GM23338 (cell line): ENCODE measurements at regions not wholly inside any gene's neighbourhood (a gene's known extent, or its start where the extent isn't known, plus 50 kb on each side); places are given as distances from the start of the nearest gene placed in this dataset.

Experiments
- ATAC-seq: fragments of 200-7000 bp; cut with Tn5 transposase; 3 replicates; pipeline ENCODE4 v1.9.1; 2020
- DNase-seq: peaks from one replicate; pipeline ENCODE4 v3.0.0-alpha.2; 2015; ENCODE audit warnings: low spot score
- H2AFZ ChIP-seq: fragments of 200-600 bp; sonication (generic); 2 replicates; pipeline ENCODE4 v1.8.0; 2016; ENCODE audit warnings: antibody characterized with exemption, mild to moderate bottlenecking, moderate library complexity
- H3F3A ChIP-seq: fragments of 200-600 bp; sonication (generic); replicated peaks from 2 replicates; pipeline ENCODE4 v1.8.0; 2017; ENCODE audit warnings: antibody characterized with exemption, mixed run types, low read depth
- H3K27ac ChIP-seq: fragments of 200-600 bp; sonication (generic); 2 replicates; pipeline ENCODE4 v1.6.1; 2016; ENCODE audit warnings: low read depth
- H3K27me3 ChIP-seq: fragments of 200-600 bp; sonication (generic); 2 replicates; pipeline ENCODE4 v1.8.0; 2016; ENCODE audit warnings: mild to moderate bottlenecking, mixed run types, moderate library complexity; ENCODE audit not compliant: insufficient read depth
- H3K36me3 ChIP-seq: fragments of 200-600 bp; sonication (generic); 2 replicates; pipeline ENCODE4 v1.8.0; 2016; ENCODE audit warnings: mild to moderate bottlenecking; ENCODE audit not compliant: insufficient read depth
- H3K4me1 ChIP-seq: fragments of 200-600 bp; sonication (generic); 2 replicates; pipeline ENCODE4 v1.8.0; 2016; ENCODE audit warnings: mild to moderate bottlenecking, moderate library complexity; ENCODE audit not compliant: insufficient read depth
- H3K4me2 ChIP-seq: fragments of 200-600 bp; sonication (generic); 2 replicates; pipeline ENCODE4 v1.7.1; 2017; ENCODE audit warnings: mixed run types
- H3K4me3 ChIP-seq: fragments of 200-600 bp; sonication (generic); 2 replicates; pipeline ENCODE4 v1.6.1; 2016; ENCODE audit warnings: mixed run types
- H3K79me2 ChIP-seq: fragments of 200-600 bp; sonication (generic); replicated peaks from 2 replicates; pipeline ENCODE4 v1.8.0; 2017; ENCODE audit warnings: mild to moderate bottlenecking; ENCODE audit not compliant: insufficient read depth
- H3K9me2 ChIP-seq: fragments of 200-600 bp; sonication (generic); 2 replicates; pipeline ENCODE4 v1.8.0; 2017; ENCODE audit not compliant: insufficient read depth
- H4K20me1 ChIP-seq: fragments of 200-600 bp; sonication (generic); replicated peaks from 2 replicates; pipeline ENCODE4 v1.8.0; 2017; ENCODE audit warnings: mild to moderate bottlenecking; ENCODE audit not compliant: insufficient read depth
- H3K27ac Mint-ChIP-seq: 2 replicates; pipeline ENCODE4 v1.8.0; 2020; ENCODE audit warnings: inconsistent platforms, mild to moderate bottlenecking, moderate library complexity, mixed read lengths
- H3K27me3 Mint-ChIP-seq: 3 replicates; pipeline ENCODE4 v1.8.0; 2022; ENCODE audit warnings: low read depth, mild to moderate bottlenecking, moderate library complexity, mixed read lengths, inconsistent platforms; ENCODE audit not compliant: insufficient read depth, poor library complexity
- H3K36me3 Mint-ChIP-seq: 3 replicates; pipeline ENCODE4 v1.8.0; 2021; ENCODE audit warnings: low read depth, mild to moderate bottlenecking, inconsistent platforms, moderate library complexity, mixed read lengths
- H3K4me1 Mint-ChIP-seq: 3 replicates; pipeline ENCODE4 v1.8.0; 2020; ENCODE audit warnings: mild to moderate bottlenecking, inconsistent platforms, mixed read lengths
- H3K4me3 Mint-ChIP-seq: 3 replicates; pipeline ENCODE4 v1.8.0; 2021; ENCODE audit warnings: moderate library complexity, mild to moderate bottlenecking, inconsistent platforms, mixed read lengths
- H3K9me3 Mint-ChIP-seq: 3 replicates; pipeline ENCODE4 v1.8.0; 2020; ENCODE audit warnings: moderate library complexity, mild to moderate bottlenecking, inconsistent platforms, mixed read lengths
- CREB1 ChIP-seq: fragments of 250-450 bp; sonication (Bioruptor Pico); IDR thresholded peaks from 2 replicates; pipeline ENCODE4 v1.5.0; 2020; ENCODE audit warnings: low read depth, mild to moderate bottlenecking, moderate library complexity
- CTCF ChIP-seq, 2 experiments: fragments of 200-600 bp in 1 of 2; sonication (generic) in 1 of 2; conservative IDR thresholded peaks; 2 replicates each; pipeline versions ENCODE4 v1.5.1 to v1.6.1; 2016 to 2017; ENCODE audit warnings: antibody characterized with exemption in 2 of 2, low read depth in 2 of 2, mild to moderate bottlenecking in 2 of 2, moderate library complexity in 1 of 2
- ETS1 ChIP-seq: IDR thresholded peaks from 2 replicates; pipeline ENCODE4 v1.6.1; 2016; ENCODE audit warnings: antibody characterized with exemption
- EZH2 ChIP-seq: fragments of 200-600 bp; sonication (generic); IDR thresholded peaks from one replicate; pipeline ENCODE4 v1.8.0; 2017; ENCODE audit warnings: antibody characterized with exemption, mild to moderate bottlenecking, low read depth; ENCODE audit not compliant: unreplicated experiment
- EZH2phosphoT487 ChIP-seq: fragments of 200-600 bp; sonication (generic); IDR thresholded peaks from one replicate; pipeline ENCODE4 v1.8.1; 2018; ENCODE audit warnings: antibody characterized with exemption; ENCODE audit not compliant: unreplicated experiment
- JUNB ChIP-seq: IDR thresholded peaks from one replicate; pipeline ENCODE4 v1.6.1; 2016; ENCODE audit warnings: antibody characterized with exemption; ENCODE audit not compliant: unreplicated experiment
- NANOG ChIP-seq: IDR thresholded peaks from 2 replicates; pipeline ENCODE4 v1.6.1; 2016; ENCODE audit warnings: antibody characterized with exemption, borderline replicate concordance
- POLR2AphosphoS5 ChIP-seq: IDR thresholded peaks from 2 replicates; pipeline ENCODE4 v1.6.1; 2016; ENCODE audit warnings: antibody characterized with exemption, low read depth
- REST ChIP-seq: IDR thresholded peaks from one replicate; pipeline ENCODE4 v1.6.1; 2018; ENCODE audit warnings: antibody characterized with exemption; ENCODE audit not compliant: unreplicated experiment
- STAT1 ChIP-seq: IDR thresholded peaks from one replicate; pipeline ENCODE4 v1.6.1; 2016; ENCODE audit warnings: antibody characterized with exemption; ENCODE audit not compliant: unreplicated experiment
- ZNF114 ChIP-seq: fragments of 250-450 bp; sonication (Bioruptor Pico); IDR thresholded peaks from 2 replicates; pipeline ENCODE4 v1.5.0; 2020; ENCODE audit warnings: mild to moderate bottlenecking, moderate library complexity
- ZNF331 ChIP-seq: fragments of 250-450 bp; sonication (Bioruptor Pico); IDR thresholded peaks from 2 replicates; pipeline ENCODE4 v1.5.0; 2020; ENCODE audit warnings: low read depth, mild to moderate bottlenecking, moderate library complexity
- ZNF462 ChIP-seq: fragments of 250-450 bp; sonication (Bioruptor Pico); IDR thresholded peaks from 2 replicates; pipeline ENCODE4 v1.5.0; 2020; ENCODE audit warnings: mild to moderate bottlenecking, moderate library complexity

- H3K27me3 ChIP-seq, result no peaks in the 10 kb centered on the region
- Mint-ChIP-seq H3K27ac (no peak overlapping the region), H3K9me3 (no peaks in the 10 kb centered on the region), H3K27me3 (peaks cover 8% of the 10 kb centered on the region), H3K36me3 (no peaks in the 10 kb centered on the region), H3K4me3 (no peak overlapping the region), H3K4me1 (peaks cover 9% of the 10 kb centered on the region)
- no peaks in the 10 kb centered on the region for H3K36me3 ChIP-seq
- H3K4me2 ChIP-seq, result no peak overlapping the region
- H3K4me3 ChIP-seq, result no peak overlapping the region
- no peaks in the 10 kb centered on the region for H3K79me2 ChIP-seq
- no peaks in the 10 kb centered on the region for H4K20me1 ChIP-seq
- no peak overlapping the region for H2AFZ ChIP-seq
- TF ChIP-seq CTCF (conservative IDR thresholded peaks at IDR 0.05; ENCODE audit: low read depth in 2 of 2) (no peak), NANOG (no peak), ZNF331 (CRISPR knock-in tag) (no peak), CREB1 (CRISPR knock-in tag) (no peak), EZH2 (no peak), JUNB (no peak), EZH2phosphoT487 (no peak), STAT1 (no peak), ZNF114 (no peak), ETS1 (no peak), ZNF462 (CRISPR knock-in tag) (no peak), POLR2AphosphoS5 (no peak), REST (no peak)
- peaks cover 8% of the 10 kb centered on the region for H3K4me1 ChIP-seq
- DNase-seq (no peak), ATAC-seq (no peak)
- no peak overlapping the region for H3K27ac ChIP-seq
- H3K9me2 ChIP-seq, result no peaks in the 10 kb centered on the region
- H3F3A ChIP-seq, result no peaks in the 10 kb centered on the region
Observed at GRCh38 chr7:131242123-131242650, 85.5 kb upstream of the MKLN1 start.
